Fibroblast of lung (primary cell): ENCODE measurements at regions not wholly inside any gene's neighbourhood (a gene's known extent, or its start where the extent isn't known, plus 50 kb on each side); places are given as distances from the start of the nearest gene placed in this dataset.

Source experiments
- CTCF ChIP-seq, 2 donors: IDR thresholded peaks in 1 of 2; conservative IDR thresholded peaks in 1 of 2; 1 replicate in 1 of 2; 2 replicates in 1 of 2; pipeline ENCODE4 v1.5.1; 2011 to 2012; ENCODE audit warnings: low read length in 2 of 2, control low read depth in 1 of 2, inconsistent platforms in 1 of 2, low read depth in 1 of 2, mild to moderate bottlenecking in 1 of 2
- EZH2 ChIP-seq: IDR thresholded peaks from 2 replicates; pipeline ENCODE4 v1.5.1; 2012; ENCODE audit warnings: low read length, control low read depth, mild to moderate bottlenecking; ENCODE audit errors: missing control alignments

- TF ChIP-seq CTCF (conservative IDR thresholded peaks at IDR 0.05 in 1 of 2, IDR thresholded peaks at IDR 0.05 in 1 of 2; ENCODE audit: low read depth in 1 of 2, low read length in 2 of 2): no peak
- no peak for TF ChIP-seq EZH2
Measured at GRCh38 chr3:165502707-165503106, 306.5 kb upstream of the SLITRK3 start.
